GM19023 (cell line): ENCODE measurements at regions not wholly inside any gene's neighbourhood (a gene's known extent, or its start where the extent isn't known, plus 50 kb on each side); places are given as distances from the start of the nearest gene placed in this dataset.
A peak's percentile ranks its signal among the peaks of the same experiment; 100 is the strongest.

Experiments
- ATAC-seq: cut with Tn5 transposase; IDR thresholded peaks from one replicate; pipeline ENCODE4 v1.9.1; 2021; ENCODE audit warnings: mild to moderate bottlenecking, moderate library complexity; ENCODE audit not compliant: unreplicated experiment

DNA sequence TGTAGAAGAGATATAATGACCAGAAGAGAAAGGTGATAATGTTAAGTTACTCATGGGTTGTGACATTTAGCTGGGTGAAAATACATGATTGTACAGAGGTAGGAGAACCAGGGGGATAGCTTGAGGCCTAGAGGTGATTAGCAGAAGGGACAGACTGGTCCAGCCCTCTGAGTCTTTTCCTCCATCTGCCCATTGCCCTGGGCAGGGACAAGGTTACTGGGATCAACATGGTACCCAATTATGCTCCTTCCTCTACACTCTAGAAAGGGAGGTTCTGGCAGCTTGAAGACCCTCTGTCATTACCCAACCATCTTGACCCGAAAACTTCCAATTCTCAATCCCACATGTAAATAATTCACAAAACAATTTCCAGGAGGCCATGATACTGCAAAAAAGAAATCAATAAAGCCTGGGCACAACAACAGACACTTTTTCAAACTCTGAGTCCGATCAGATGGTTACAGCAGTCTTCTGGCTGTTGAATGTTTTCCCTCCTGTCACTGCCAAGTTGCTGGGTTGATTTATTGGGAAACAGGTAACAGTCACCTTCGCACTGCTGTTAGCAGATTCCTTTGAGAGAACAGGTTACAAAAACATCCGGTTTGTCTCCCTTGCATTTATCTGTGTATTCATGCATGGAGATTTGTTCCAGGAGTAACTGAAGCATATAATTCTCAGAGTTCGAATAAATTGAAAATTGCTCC, 239.1 kb upstream of the HTR2A start:
- ATAC-seq, result no peak

DNA sequence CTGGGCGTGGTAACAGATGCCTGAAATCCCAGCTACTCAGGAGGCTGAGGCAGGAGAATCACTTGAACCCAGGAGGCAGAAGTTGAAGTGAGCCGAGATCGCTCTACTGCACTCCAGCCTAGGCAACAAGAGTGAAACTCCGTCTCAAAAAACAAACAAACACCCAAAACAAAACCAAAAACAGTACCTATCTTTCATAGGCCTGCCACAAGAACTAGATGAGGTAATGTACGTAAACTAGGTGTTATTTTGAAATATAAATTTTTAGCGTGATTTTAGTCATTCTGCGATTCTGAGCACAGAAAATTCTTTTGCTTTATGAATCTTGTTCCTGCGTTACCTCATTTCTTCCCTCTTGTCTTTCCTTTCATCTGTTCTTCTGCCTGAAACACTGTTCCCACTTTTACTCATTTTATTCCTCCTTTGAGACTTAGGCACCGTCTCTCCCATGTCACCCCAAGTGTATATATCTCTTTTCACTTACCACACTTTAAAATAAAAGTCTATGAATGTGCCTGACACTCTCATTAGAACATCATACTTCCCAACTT, 238.2 kb upstream of the HTR2A start:
- no peak for ATAC-seq

DNA sequence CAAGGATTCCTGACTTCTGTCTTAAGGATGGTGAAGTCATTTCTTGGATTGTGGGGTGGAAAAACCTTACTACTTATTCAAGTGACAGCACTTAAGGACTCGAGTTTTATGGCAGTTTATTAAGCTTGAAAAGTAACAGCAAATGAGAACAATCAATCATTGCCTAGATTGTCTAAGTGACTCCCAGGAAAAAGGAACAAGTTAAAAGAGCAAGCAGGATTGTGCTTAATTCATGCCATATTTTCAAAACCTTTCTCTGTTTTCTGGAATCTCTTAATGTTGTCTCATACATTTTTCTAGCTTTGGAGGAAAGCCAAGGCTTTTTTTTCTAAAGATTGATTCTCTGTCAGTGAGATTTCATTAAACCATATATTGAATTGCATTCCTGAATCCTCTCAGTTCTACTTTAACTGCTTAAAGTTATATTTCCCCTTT, 236.2 kb upstream of the HTR2A start:
- ATAC-seq, result no peak

DNA sequence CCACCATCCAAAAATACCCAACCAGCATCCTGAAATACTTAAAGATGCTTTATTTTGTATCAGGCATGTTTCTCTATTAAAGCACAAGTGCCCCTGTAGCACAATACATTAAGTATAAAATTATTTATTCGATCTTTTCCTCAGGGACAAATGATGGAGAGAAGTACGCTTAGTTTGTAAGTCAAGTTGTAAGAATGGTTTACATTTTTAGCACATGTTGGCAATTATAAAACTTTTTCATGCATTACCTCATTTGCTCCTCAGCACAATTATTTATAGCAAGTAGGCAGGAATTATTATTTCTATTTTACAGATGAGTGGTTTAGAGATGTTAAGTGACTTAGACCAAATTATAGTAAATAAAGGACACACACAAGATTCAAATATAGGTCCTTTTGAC, 232.6 kb upstream of the HTR2A start:
- ATAC-seq, result no peak

DNA sequence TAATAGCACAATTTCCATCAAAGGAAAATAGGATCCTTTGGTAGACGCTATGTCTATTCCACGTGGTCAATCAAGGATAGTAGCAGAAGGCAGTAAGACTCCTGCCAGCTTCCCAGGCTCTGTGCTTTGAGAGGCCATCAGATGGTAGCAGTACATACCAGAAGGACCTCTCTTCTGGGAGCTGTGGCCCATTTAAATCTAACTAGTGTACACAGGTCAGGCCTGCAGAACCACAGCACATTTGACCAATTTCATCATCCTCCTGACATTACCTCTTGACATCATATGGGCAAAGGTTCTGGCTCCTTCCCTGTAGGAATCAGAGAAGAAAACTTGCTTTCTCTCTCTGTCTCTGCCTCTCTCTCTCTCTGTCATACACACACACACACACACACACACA, 229.6 kb upstream of the HTR2A start:
- no peak for ATAC-seq

DNA sequence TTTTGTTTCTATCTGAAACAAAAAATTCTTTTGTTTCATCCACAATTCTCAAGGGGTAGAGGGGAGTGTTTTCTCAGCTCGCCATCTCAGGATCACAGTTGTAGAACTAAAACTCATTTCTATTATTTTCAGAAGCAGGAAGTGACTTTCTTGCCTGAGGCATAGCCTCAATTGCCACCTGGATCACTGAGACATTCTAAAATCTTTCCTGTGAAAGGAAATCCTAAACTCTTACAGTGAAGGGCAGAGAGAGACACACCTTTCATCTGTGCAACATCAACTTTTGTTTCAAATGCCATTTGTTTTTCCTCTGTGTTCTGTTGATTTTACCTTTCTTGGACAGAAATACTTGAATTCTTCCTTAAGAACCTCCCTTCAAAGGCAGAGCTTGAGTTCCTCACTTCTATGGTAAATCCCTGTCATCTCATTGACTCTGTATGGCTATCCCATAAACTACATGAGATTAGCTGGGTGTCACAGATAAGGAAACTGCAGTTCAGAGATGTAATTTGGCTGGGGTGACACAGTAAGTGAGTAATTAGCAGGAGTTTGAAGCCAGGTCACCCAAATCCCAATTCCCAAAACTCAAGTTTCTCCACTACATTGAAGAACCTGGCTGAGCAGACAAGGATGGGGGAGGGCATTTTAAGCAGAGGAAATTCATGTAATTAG, 224.4 kb upstream of the HTR2A start:
- no peak for ATAC-seq

DNA sequence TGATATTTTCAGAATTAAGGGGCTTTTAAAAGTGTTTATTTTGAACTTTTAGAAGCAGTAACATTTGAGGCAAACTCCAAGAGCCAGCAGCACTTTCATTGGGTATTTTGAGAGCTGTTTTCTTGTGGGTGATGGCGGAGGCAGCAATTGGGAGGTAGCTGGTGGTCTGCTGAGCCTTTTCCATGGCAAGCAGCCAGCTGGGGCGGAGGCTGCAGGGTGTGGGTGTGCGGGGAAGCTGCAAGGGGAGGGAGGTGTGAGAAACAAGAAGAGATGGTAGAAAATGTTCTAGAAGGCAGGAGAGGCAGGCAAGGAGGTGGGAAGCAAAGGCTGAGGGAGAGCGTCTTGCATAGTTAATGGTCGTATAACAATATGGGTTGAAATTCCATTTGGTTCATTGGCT, 223.4 kb upstream of the HTR2A start:
- no peak for ATAC-seq

DNA sequence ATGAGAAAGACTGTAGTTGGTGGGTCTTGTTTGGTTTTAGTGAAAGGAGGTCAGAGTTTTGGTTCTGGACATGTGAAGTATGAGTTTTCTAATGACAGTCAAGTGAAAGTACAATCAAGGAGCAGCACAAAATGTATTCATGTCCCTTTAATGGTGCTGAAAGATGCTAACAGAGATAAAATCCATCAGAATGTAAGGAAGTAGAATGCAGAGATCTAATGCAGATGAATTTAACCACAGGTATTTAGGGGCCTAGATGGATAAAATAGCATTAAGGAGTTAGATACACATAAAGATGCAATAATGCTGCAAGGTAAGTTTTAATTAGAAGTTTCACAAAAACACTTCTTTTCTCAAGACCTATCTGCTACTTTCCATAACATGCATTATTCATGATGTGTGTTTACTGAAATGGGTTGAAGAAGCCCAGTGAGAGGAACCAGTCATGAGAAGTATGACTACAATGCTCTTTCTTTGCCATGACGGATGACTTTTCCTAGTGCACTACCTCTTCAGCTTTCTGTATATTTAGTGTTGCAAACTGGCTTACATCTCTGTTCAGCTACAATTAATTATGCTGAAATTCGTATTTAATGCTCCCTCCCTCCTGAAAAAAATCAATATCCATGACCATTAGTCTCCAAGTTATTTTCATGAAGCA, 222.9 kb upstream of the HTR2A start:
- no peak for ATAC-seq

DNA sequence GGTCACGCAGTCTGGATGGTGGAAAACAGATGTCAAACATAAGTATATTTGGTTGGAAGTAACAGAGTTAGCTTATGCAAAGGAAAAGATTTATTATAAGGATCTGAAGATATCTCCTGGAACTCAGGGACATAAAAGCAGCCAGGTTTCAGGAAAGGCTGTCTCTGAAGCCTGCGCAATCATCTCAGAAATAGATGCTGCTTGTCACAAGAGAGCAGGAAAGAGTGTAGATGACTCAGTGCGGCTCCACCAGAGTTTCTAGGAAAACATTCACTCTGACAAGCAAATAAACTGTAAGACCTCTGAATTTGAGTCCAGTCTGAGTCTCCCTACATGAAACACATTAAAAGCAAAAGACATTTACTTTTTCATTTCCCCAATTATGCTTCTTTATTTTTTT, 220.4 kb upstream of the HTR2A start:
- no peak for ATAC-seq

DNA sequence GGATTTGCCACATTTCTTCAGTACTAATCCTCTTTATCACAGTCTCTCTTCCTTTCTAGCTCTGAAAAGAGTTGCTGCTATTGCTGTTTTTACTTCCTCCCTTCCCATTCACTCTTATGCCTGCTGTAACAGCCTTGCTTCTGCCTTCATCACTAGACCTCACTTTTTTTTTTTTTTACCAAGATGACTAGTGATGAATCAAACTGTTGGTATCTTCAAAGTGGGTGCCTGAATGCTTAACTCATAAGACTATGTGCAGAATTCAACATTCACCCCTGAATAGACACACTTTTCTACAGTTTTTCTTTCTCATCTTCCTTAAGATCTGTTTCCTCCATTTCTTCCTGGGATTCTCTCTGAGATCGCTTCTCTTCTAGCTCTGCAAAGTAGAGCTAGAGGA, 217.2 kb upstream of the HTR2A start:
- no peak for ATAC-seq

DNA sequence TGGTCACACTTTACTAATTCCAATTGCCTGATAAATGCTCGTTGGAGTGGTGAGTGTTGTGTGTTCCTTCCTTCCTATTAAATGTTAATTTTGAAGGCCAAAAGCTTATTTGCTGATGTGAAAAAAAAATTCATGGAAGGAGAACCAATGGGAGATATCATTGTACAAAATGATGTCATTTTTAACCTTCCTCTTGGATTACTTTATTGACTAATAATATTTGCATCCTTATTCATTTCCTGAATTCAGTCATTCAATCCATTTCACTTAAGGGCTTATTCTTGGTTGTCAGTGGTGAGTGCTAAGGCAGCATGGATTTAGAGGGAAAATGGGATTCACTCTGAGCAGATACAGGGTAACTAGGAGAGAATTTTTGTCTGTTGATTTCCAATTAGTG, 216.0 kb upstream of the HTR2A start:
- no peak for ATAC-seq

DNA sequence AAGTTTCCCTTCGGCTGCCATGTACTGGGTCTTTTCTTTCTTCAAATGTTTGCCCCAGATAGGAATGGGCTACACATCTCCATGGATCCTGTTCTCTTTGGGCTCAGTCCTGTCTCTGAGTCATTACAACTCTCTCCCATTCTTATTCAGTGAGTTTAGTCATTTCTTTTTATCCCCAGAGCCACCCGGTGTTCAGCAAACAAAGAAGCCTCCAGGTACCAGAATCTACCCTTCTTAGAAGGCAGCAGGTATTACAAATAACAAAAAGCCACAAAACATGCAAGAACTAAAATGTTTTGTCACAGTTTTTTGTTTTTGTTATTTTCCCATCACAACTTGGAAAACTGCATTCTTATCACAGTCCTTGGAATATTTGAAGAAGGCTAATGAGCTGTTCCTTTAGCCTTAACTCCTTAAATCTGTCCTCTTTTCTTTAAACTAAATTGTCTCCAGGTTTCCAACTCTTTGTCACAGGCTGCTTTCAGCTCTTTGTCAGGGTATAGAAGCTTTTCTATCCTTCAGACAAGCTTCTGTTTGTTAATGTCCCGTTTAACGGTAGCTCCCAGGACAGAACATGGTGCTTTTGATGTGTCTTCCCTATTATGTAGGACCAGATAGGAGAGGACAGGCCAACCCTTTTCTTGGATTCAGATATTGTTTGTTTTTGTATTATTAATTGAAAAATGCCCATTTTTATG, 215.5 kb upstream of the HTR2A start:
- no peak for ATAC-seq

DNA sequence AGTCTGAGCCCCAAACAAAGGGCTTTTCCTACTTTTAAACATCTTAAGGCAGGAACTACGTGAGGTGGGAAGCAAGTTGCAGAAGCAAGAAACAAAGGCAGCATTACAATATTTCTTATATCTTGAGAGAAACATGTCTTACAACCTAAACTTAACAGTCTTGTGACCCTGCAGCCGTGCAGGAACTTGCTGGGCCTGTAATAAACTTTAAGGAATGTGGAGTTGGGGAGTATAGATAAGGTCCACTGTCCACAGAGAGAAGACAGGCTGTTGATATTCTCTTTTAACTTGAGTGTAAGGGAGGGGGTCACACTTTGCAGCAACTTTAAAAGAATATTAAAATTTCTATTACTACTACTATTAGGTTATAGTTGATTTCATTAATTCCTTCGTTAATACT, 214.6 kb upstream of the HTR2A start:
- no peak for ATAC-seq

DNA sequence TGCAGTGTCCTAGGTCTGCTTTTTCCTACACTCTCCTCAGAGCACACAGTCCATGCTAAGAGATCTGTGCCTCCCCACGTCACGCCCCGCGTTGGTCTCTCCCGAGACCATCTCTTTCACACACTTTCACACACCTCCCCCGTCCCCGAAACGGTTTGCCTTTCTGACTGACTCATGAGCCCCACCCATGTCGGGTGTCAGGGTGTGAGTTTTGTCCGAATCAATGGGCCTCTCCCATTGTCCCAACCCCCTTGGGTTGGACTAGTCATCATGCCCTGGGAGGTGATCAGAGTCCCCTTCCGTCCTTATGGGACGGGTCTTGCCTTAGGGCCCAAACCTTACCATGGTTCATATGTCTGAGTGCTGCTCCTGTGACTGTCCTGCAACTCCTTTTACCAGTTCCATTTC, 214.0 kb upstream of the HTR2A start:
- ATAC-seq, result no peak

DNA sequence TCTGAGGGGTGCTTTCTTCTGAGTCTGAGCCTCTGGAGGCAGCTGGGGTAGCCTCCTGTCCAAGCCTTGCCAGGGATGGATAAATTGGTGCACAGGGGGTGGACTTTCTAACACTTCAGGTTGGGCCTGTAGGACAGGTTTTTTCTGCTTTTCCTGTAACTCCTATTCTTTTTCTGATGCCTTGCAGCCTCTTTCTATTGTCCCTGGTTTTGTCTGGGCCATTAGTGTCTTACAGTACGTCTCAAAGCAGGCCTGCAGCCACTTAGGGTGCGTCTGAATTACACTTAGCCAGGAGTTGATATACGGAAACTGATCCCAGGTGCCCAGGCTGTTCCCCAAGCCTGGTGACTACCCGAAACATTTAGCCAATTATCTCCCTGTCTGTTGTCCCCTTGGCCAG, 213.3 kb upstream of the HTR2A start:
- ATAC-seq, result no peak

DNA sequence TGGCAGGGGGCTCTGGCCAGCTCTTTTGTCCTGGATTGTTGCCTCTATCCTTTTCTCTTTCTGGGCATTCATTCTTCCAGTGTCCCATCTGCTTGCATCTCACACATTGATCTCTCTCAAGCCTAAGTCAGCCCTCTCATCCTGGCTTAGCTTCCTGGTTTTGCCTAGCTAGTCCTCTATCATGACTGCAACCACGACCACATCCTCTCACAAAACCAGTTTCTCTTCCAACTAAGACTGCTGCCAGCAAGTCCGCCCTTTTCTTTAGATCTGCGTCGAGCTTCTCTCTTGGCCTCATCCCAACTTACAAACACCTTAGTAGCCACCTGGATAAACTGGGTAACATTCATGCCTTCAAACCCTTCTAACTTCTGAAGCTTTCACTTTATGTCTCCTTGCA, 212.2 kb upstream of the HTR2A start:
- ATAC-seq, result no peak

DNA sequence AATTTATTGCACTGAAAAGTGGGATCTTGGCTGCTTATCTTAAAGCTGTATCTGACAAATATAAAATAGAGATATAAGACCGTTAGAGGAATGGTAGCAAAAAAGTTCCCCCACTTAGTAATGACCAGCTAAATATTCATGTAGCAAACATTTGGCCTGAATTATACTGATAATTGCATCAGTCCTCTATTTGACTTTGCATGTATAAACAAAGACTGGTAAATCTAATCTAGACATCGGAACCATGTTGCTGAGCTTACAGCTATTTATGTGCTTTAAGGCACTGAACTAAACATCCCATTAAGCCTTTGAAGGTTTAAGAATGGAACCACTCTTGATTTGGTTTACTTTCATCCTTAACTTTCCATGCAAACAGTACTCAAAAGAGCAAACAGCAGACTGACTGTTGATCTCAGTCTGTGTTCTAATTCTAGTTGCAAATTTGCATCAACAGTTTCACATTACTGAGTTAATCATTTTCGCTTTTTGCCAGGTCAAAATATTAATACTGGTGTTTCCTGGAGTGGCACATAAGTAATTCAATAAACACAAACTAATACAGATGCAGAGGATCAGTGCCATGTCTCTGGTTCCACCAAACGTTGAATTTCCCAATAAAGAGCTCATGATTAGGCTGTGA, 203.5 kb upstream of the HTR2A start:
- peak; percentile 89 for ATAC-seq

DNA sequence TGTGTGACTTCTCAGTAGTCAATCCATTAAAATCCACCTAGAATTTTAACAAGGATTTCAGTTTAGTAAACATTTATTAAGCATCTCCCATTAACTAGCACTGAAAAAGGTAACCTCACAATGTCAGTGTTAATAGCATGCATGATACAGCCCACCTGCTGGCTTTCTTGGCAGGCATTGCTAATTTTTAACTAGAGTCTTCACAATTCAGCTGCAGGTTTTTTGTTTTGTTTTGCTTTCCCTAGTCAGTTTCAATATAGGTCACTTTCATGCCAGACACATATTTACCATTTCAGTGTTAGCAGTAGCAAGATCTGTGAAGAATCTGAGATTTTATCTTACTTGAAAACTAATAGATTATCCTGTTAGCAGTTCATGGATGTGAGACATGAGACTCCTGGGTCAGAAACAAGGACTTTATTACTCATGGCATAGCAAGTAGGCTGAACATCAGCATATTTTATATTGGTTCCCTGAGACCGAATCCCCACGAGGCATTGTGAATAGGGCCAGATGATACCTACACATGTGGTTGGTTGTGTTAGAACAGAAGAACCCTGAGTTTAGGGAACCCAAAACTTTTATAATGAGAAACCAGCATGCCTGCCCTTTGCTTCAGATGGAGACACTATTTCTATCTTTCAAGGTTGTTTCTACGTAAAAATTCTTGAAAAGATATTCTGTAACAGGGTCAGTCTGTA, 198.0 kb upstream of the HTR2A start:
- ATAC-seq, result peak; percentile 95

DNA sequence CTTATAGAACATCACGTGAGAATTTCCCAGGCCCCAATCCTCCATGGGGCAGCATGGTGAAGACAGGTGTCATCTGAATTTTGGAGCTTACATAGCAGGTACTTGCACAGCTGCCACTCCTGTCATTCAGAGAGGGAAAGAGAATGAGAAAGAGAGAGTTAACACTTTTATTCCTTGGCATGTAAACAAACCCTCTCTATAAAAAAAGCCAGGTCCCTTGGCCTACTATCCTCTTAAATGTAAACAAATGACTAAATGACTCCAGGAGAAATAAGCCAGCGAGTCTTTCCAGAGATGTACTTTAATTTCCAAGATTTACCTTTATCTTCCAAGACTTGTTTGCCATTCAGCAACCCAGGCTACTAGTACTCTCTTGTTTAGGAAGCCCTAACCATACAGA, 195.3 kb upstream of the HTR2A start:
- no peak for ATAC-seq

DNA sequence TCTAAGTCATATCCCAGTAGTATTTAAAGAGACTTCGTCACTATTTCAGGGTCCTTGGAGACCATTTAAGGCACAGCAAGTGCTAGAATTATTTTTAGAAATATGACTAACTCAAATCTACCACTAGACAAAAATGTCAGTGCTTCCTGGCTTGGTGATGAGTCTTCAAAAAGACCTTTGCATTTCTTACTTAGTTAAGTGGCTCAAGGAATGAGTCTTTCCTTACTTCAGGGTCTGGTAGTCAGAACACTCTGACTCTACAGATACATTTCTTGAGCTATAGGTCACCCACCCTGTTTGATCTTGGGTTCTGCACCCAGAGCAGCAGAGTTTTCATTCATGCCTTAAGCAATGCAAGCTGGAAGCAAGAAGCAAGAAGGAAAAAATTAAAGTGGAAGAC, 191.0 kb upstream of the HTR2A start:
- ATAC-seq, result no peak
